Skeletal muscle tissue (tissue), 3 donors: ENCODE measurements at regions not wholly inside any gene's neighbourhood (a gene's known extent, or its start where the extent isn't known, plus 50 kb on each side); places are given as distances from the start of the nearest gene placed in this dataset.

ENCODE experiments used
- H3K27ac ChIP-seq: one replicate; pipeline ENCODE4 v1.7.0; 2013; ENCODE audit warnings: mild to moderate bottlenecking, low read depth, low read length, inconsistent platforms
- H3K27me3 ChIP-seq, 3 donors: one replicate each; pipeline ENCODE4 v1.7.0; 2013; ENCODE audit warnings: low read length in 3 of 3; ENCODE audit not compliant: control insufficient read depth in 3 of 3, insufficient read depth in 3 of 3
- H3K36me3 ChIP-seq, 3 donors: one replicate each; pipeline ENCODE4 v1.7.0; 2013; ENCODE audit warnings: low read length in 3 of 3; ENCODE audit not compliant: control insufficient read depth in 3 of 3, insufficient read depth in 3 of 3
- H3K4me1 ChIP-seq, 3 donors: one replicate each; pipeline ENCODE4 v1.7.0; 2013; ENCODE audit warnings: low read length in 3 of 3, mild to moderate bottlenecking in 3 of 3; ENCODE audit not compliant: control insufficient read depth in 3 of 3, insufficient read depth in 3 of 3
- H3K4me3 ChIP-seq, 3 donors: one replicate each; pipeline ENCODE4 v1.7.0; 2013; ENCODE audit warnings: low read length in 3 of 3
- H3K9ac ChIP-seq, 3 donors: one replicate each; pipeline ENCODE4 v1.7.0; 2013; ENCODE audit warnings: low read length in 3 of 3, mild to moderate bottlenecking in 3 of 3, moderate library complexity in 2 of 3, low read depth in 1 of 3
- H3K9me3 ChIP-seq, 3 donors: one replicate each; pipeline ENCODE4 v1.7.0; 2013; ENCODE audit warnings: low read length in 3 of 3; ENCODE audit not compliant: control insufficient read depth in 3 of 3
- donor health status: Osteomylitis.

- Histone ChIP-seq H3K9me3 (no peaks in the 10 kb centered on the region), H3K27ac (no peak overlapping the region), H3K27me3 (peaks cover 0 to 3% (median 0%) of the 10 kb centered on the region in 3 donors), H3K9ac (no peak overlapping the region), H3K4me3 (no peak overlapping the region), H3K36me3 (no peaks in the 10 kb centered on the region), H3K4me1 (peaks cover 0 to 3% (median 0%) of the 10 kb centered on the region in 3 donors)
Measured at GRCh38 chr20:22446613-22447446, 137.5 kb downstream of the FOXA2 start.

- no peaks in the 10 kb centered on the region for H3K4me1 ChIP-seq
- no peak overlapping the region for H3K27ac ChIP-seq
- H3K9me3 ChIP-seq, result no peaks in the 10 kb centered on the region
- no peaks in the 10 kb centered on the region for H3K27me3 ChIP-seq
- H3K4me3 ChIP-seq, result no peak overlapping the region
- H3K9ac ChIP-seq, result no peak overlapping the region
- no peaks in the 10 kb centered on the region for H3K36me3 ChIP-seq
Measured at GRCh38 chr20:22442318-22442717, 142.1 kb downstream of the FOXA2 start.

GRCh38 chr20:22438926-22439325, 145.4 kb downstream of the FOXA2 start:
- H3K27ac ChIP-seq, result no peak overlapping the region
- H3K9ac ChIP-seq, result no peak overlapping the region
- H3K4me3 ChIP-seq, result no peak overlapping the region
- no peaks in the 10 kb centered on the region for H3K4me1 ChIP-seq
- no peaks in the 10 kb centered on the region for H3K36me3 ChIP-seq
- no peaks in the 10 kb centered on the region for H3K27me3 ChIP-seq
- H3K9me3 ChIP-seq, result peaks cover 0 to 4% (median 3%) of the 10 kb centered on the region in 3 donors

- H3K9me3 ChIP-seq, result peaks cover 0 to 4% (median 3%) of the 10 kb centered on the region in 3 donors
- H3K27me3 ChIP-seq, result no peaks in the 10 kb centered on the region
- H3K4me1 ChIP-seq, result no peaks in the 10 kb centered on the region
- H3K4me3 ChIP-seq, result no peak overlapping the region
- H3K36me3 ChIP-seq, result no peaks in the 10 kb centered on the region
- H3K9ac ChIP-seq, result no peak overlapping the region
- H3K27ac ChIP-seq, result no peak overlapping the region
Measured at GRCh38 chr20:22438346-22438745, 146.0 kb downstream of the FOXA2 start.

- H3K4me3 ChIP-seq, result no peak overlapping the region
- H3K36me3 ChIP-seq, result no peaks in the 10 kb centered on the region
- H3K4me1 ChIP-seq, result no peaks in the 10 kb centered on the region
- H3K27ac ChIP-seq, result no peak overlapping the region
- no peaks in the 10 kb centered on the region for H3K27me3 ChIP-seq
- peaks cover 0 to 4% (median 4%) of the 10 kb centered on the region in 3 donors for H3K9me3 ChIP-seq
- no peak overlapping the region for H3K9ac ChIP-seq
Measured at GRCh38 chr20:22437354-22437753, 147.0 kb downstream of the FOXA2 start.

DNA sequence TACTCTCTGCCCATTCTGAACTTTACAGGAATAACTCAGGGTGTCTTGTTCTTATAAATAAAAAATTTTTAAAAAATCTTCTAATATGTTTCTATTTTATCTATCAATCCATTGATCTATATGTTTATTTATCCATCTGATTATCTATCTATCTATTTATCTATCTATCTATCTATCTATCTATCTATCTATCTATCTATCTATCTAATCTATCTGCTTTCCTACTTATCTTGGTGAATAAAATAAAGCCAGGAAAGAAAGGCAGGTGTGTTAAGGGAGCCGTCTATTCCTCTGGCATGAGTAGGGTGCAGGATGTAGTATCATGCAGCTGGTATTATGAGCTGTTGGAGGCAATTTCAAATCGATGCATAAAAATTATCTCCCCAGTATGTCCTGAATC, 153.0 kb downstream of the FOXA2 start:
- Histone ChIP-seq H3K4me1 (no peaks in the 10 kb centered on the region), H3K4me3 (no peak overlapping the region), H3K27ac (no peak overlapping the region), H3K27me3 (peaks cover 0 to 11% (median 5%) of the 10 kb centered on the region in 3 donors), H3K36me3 (no peaks in the 10 kb centered on the region), H3K9ac (no peak overlapping the region), H3K9me3 (peaks cover 0 to 4% (median 4%) of the 10 kb centered on the region in 3 donors)

GRCh38 chr20:22430746-22431168, 153.6 kb downstream of the FOXA2 start:
- H3K9me3 ChIP-seq, result peaks cover 0 to 4% (median 4%) of the 10 kb centered on the region in 3 donors
- no peak overlapping the region for H3K9ac ChIP-seq
- H3K27ac ChIP-seq, result no peak overlapping the region
- no peak overlapping the region for H3K4me3 ChIP-seq
- no peaks in the 10 kb centered on the region for H3K4me1 ChIP-seq
- H3K27me3 ChIP-seq, result peaks cover 0 to 11% (median 5%) of the 10 kb centered on the region in 3 donors
- no peaks in the 10 kb centered on the region for H3K36me3 ChIP-seq

DNA sequence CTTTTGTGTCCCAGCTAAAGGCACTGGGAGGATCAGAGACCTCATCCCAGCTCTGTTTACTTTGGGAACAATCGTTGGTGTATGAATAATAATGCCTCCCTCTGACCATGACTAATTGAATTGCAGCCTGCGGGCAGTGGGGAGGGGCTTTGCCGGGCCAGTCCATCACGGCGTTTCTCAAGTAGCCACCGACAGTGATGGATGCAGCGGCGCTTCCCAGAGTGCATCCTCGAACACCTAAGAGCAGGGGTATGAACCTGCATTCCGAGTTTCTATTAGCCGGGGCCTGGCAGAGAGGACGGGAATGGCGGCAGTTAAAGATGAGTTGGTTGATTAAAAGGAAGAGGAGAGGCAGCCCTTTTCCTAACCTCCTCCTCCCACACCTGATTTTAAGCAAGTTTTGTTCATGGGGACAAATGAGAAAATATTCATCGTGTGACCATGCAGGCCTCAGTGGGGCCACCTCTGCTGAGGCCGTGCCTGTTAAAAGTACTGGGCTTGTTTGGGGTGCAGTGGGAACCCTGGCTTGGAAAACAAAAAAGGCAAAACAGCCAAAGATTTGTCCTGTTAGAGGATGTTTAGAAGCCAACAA, 154.1 kb downstream of the FOXA2 start:
- no peak overlapping the region for H3K4me3 ChIP-seq
- peaks cover 0 to 11% (median 5%) of the 10 kb centered on the region in 3 donors for H3K27me3 ChIP-seq
- peaks cover 0 to 4% (median 4%) of the 10 kb centered on the region in 3 donors for H3K9me3 ChIP-seq
- no peaks in the 10 kb centered on the region for H3K36me3 ChIP-seq
- H3K9ac ChIP-seq, result no peak overlapping the region
- no peak overlapping the region for H3K27ac ChIP-seq
- H3K4me1 ChIP-seq, result no peaks in the 10 kb centered on the region

- H3K9me3 ChIP-seq, result peaks cover 0 to 4% (median 2%) of the 10 kb centered on the region in 3 donors
- H3K4me1 ChIP-seq, result no peaks in the 10 kb centered on the region
- no peak overlapping the region for H3K4me3 ChIP-seq
- no peak overlapping the region for H3K9ac ChIP-seq
- no peak overlapping the region for H3K27ac ChIP-seq
- H3K27me3 ChIP-seq, result peaks cover 0 to 11% (median 5%) of the 10 kb centered on the region in 3 donors
- no peaks in the 10 kb centered on the region for H3K36me3 ChIP-seq
Measured at GRCh38 chr20:22429175-22430153, 154.9 kb downstream of the FOXA2 start.
